H9 (cell line): ENCODE measurements at regions not wholly inside any gene's neighbourhood (a gene's known extent, or its start where the extent isn't known, plus 50 kb on each side); places are given as distances from the start of the nearest gene placed in this dataset.

Experiments
- DNase-seq: peaks from one replicate; pipeline ENCODE4 v3.0.0-alpha.2; 2017
- H2AFZ ChIP-seq: one replicate; pipeline ENCODE4 v1.6.1; 2013; ENCODE audit warnings: mild to moderate bottlenecking, low read length, control low read depth, moderate library complexity
- H2AK5ac ChIP-seq: 2 replicates; pipeline ENCODE4 v1.6.1; 2013; ENCODE audit warnings: low read length, control low read depth, mixed read lengths; ENCODE audit not compliant: insufficient read length
- H2BK120ac ChIP-seq: one replicate; pipeline ENCODE4 v1.6.1; 2013; ENCODE audit warnings: low read depth, mild to moderate bottlenecking, low read length, control low read depth, inconsistent platforms; ENCODE audit not compliant: poor library complexity, severe bottlenecking
- H2BK12ac ChIP-seq: 2 replicates; pipeline ENCODE4 v1.6.1; 2013; ENCODE audit warnings: low read length, control low read depth, mixed read lengths, low read depth; ENCODE audit not compliant: insufficient read length
- H2BK15ac ChIP-seq: 2 replicates; pipeline ENCODE4 v1.6.1; 2013; ENCODE audit warnings: low read depth, low read length, control low read depth
- H2BK20ac ChIP-seq: one replicate; pipeline ENCODE4 v1.6.1; 2013; ENCODE audit warnings: low read depth, mild to moderate bottlenecking, low read length, control low read depth, inconsistent platforms; ENCODE audit not compliant: poor library complexity, severe bottlenecking
- H2BK5ac ChIP-seq: 2 replicates; pipeline ENCODE4 v1.6.1; 2013; ENCODE audit warnings: low read length, control low read depth, mixed read lengths; ENCODE audit not compliant: insufficient read length
- H3K14ac ChIP-seq: 2 replicates; pipeline ENCODE4 v1.6.1; 2013; ENCODE audit warnings: low read length, control low read depth; ENCODE audit not compliant: insufficient read depth
- H3K18ac ChIP-seq: 2 replicates; pipeline ENCODE4 v1.6.1; 2013; ENCODE audit warnings: low read depth, mild to moderate bottlenecking, mixed read lengths, low read length, control low read depth; ENCODE audit not compliant: insufficient read length
- H3K23ac ChIP-seq: 2 replicates; pipeline ENCODE4 v1.6.1; 2013; ENCODE audit warnings: low read length, control low read depth, mixed read lengths, low read depth; ENCODE audit not compliant: insufficient read length
- H3K23me2 ChIP-seq: 2 replicates; pipeline ENCODE4 v1.6.1; 2013; ENCODE audit warnings: low read depth, mild to moderate bottlenecking, mixed read lengths, low read length, control low read depth; ENCODE audit not compliant: insufficient read length, poor library complexity, severe bottlenecking
- H3K27ac ChIP-seq: 2 replicates; pipeline ENCODE4 v1.5.1; 2013; ENCODE audit warnings: low read length, control low read depth, mixed read lengths, low read depth; ENCODE audit not compliant: insufficient read length
- H3K27me3 ChIP-seq: 2 replicates; pipeline ENCODE4 v1.6.1; 2013; ENCODE audit warnings: low read length, control low read depth, inconsistent platforms; ENCODE audit not compliant: insufficient read depth
- H3K4ac ChIP-seq: 2 replicates; pipeline ENCODE4 v1.6.1; 2013; ENCODE audit warnings: low read depth, mild to moderate bottlenecking, control low read depth, inconsistent platforms, low read length, moderate library complexity
- H3K4me1 ChIP-seq: 2 replicates; pipeline ENCODE4 v1.6.1; 2013; ENCODE audit warnings: low read length, control low read depth, inconsistent platforms; ENCODE audit not compliant: insufficient read depth
- H3K4me2 ChIP-seq: 2 replicates; pipeline ENCODE4 v1.6.1; 2013; ENCODE audit warnings: low read length, control low read depth, mixed read lengths; ENCODE audit not compliant: insufficient read length, insufficient read depth
- H3K56ac ChIP-seq: 2 replicates; pipeline ENCODE4 v1.6.1; 2013; ENCODE audit warnings: low read depth, mild to moderate bottlenecking, mixed read lengths, low read length, control low read depth; ENCODE audit not compliant: insufficient read length
- H3K79me1 ChIP-seq: 2 replicates; pipeline ENCODE4 v1.6.1; 2013; ENCODE audit warnings: low read depth, mild to moderate bottlenecking, moderate library complexity, low read length, control low read depth, inconsistent platforms; ENCODE audit not compliant: insufficient read depth, poor library complexity, severe bottlenecking
- H3K79me2 ChIP-seq: 2 replicates; pipeline ENCODE4 v1.6.1; 2013; ENCODE audit warnings: low read length, control low read depth, inconsistent platforms; ENCODE audit not compliant: insufficient read depth
- H3K9ac ChIP-seq: 2 replicates; pipeline ENCODE4 v1.6.1; 2013; ENCODE audit warnings: low read length, control low read depth, mixed read lengths; ENCODE audit not compliant: insufficient read length; ENCODE audit errors: extremely low read depth
- H3K9me3 ChIP-seq: one replicate; pipeline ENCODE4 v1.6.1; 2013; ENCODE audit warnings: low read depth, low read length, inconsistent platforms; ENCODE audit not compliant: control insufficient read depth
- H3T11ph ChIP-seq: one replicate; pipeline ENCODE4 v1.6.1; 2013; ENCODE audit warnings: mild to moderate bottlenecking, low read length, control low read depth, inconsistent platforms
- H4K20me1 ChIP-seq: one replicate; pipeline ENCODE4 v1.6.1; 2013; ENCODE audit not compliant: control insufficient read depth, insufficient read length, insufficient read depth
- H4K5ac ChIP-seq: 2 replicates; pipeline ENCODE4 v1.6.1; 2013; ENCODE audit warnings: low read depth, mild to moderate bottlenecking, mixed read lengths, low read length, control low read depth; ENCODE audit not compliant: insufficient read length
- H4K8ac ChIP-seq: replicated peaks from 2 replicates; pipeline ENCODE4 v1.6.1; 2013; ENCODE audit warnings: low read length, control low read depth, mixed read lengths, low read depth; ENCODE audit not compliant: insufficient read length
- H4K91ac ChIP-seq: 2 replicates; pipeline ENCODE4 v1.6.1; 2013; ENCODE audit warnings: low read depth, mild to moderate bottlenecking, moderate library complexity, mixed read lengths, low read length, control low read depth; ENCODE audit not compliant: insufficient read length
- H3K27ac Mint-ChIP-seq, 3 experiments: 2 replicates in 2 of 3; 3 replicates in 1 of 3; pipeline ENCODE4 v1.8.0; 2020 to 2021; ENCODE audit warnings: mixed read lengths in 3 of 3, mild to moderate bottlenecking in 1 of 3, moderate library complexity in 1 of 3
- H3K27me3 Mint-ChIP-seq: 2 replicates; pipeline ENCODE4 v1.8.0; 2021; ENCODE audit warnings: low read depth, mild to moderate bottlenecking, moderate library complexity, mixed read lengths
- H3K36me3 Mint-ChIP-seq, 3 experiments: 2 replicates in 2 of 3; 3 replicates in 1 of 3; pipeline ENCODE4 v1.8.0; 2020 to 2021; ENCODE audit warnings: low read depth in 3 of 3, mixed read lengths in 3 of 3; ENCODE audit not compliant: insufficient read depth in 1 of 3
- H3K4me1 Mint-ChIP-seq, 2 experiments: 2 replicates each; pipeline ENCODE4 v1.8.0; 2020; ENCODE audit warnings: mixed read lengths in 2 of 2
- H3K4me3 Mint-ChIP-seq, 2 experiments: 2 replicates in 1 of 2; 3 replicates in 1 of 2; pipeline ENCODE4 v1.8.0; 2020 to 2021; ENCODE audit warnings: mild to moderate bottlenecking in 2 of 2, mixed read lengths in 2 of 2, moderate library complexity in 1 of 2
- H3K9me3 Mint-ChIP-seq, 2 experiments: 2 replicates in 1 of 2; 3 replicates in 1 of 2; pipeline ENCODE4 v1.8.0; 2020; ENCODE audit warnings: mild to moderate bottlenecking in 2 of 2, mixed read lengths in 2 of 2, moderate library complexity in 1 of 2
- CTCF ChIP-seq: fragments of 200-600 bp; sonication (generic); conservative IDR thresholded peaks from 3 replicates; pipeline ENCODE4 v1.8.0; 2021; ENCODE audit warnings: antibody characterized with exemption, mild to moderate bottlenecking
- WGBS: extraction: QIAGEN DNeasy Blood & Tissue Kit; methylation state at CpG from one replicate; pipeline ENCODE4 v1.1.7; 2013; ENCODE audit warnings: missing lambda C conversion rate, low lambda C conversion rate, mixed read lengths; ENCODE audit not compliant: insufficient read length; ENCODE audit errors: extremely low coverage; 5-methylcytosine and 5-hydroxymethylcytosine counted together

- H2BK12ac ChIP-seq, result no peak overlapping the region
- no peak for TF ChIP-seq CTCF
- no peak overlapping the region for H4K8ac ChIP-seq
- no peak overlapping the region for H3K4me2 ChIP-seq
- no peaks in the 10 kb centered on the region for H3K4me1 ChIP-seq
- H3K56ac ChIP-seq, result no peak overlapping the region
- WGBS, result no CpG with 5 or more reads among the region's 2 CpGs
- no peak overlapping the region for H3K27ac ChIP-seq
- H3K9ac ChIP-seq, result no peak overlapping the region
- no peak overlapping the region for H3K23ac ChIP-seq
- H4K5ac ChIP-seq, result no peak overlapping the region
- H3K4ac ChIP-seq, result no peak overlapping the region
- H3K9me3 ChIP-seq, result no peaks in the 10 kb centered on the region
- H4K20me1 ChIP-seq, result no peaks in the 10 kb centered on the region
- no peak overlapping the region for H2BK120ac ChIP-seq
- no peaks in the 10 kb centered on the region for H3K23me2 ChIP-seq
- peaks cover 0 to 3% of the 10 kb centered on the region in 2 experiments; a peak in 1 of 4 replicates for H3K4me1 Mint-ChIP-seq
- no peak overlapping the region for H2BK5ac ChIP-seq
- no peak overlapping the region for H3K18ac ChIP-seq
- H3K14ac ChIP-seq, result no peak overlapping the region
- DNase-seq, result no peak
- H3K79me2 ChIP-seq, result no peaks in the 10 kb centered on the region
- H3K27me3 ChIP-seq, result no peaks in the 10 kb centered on the region
- H4K91ac ChIP-seq, result no peak overlapping the region
- H3K36me3 Mint-ChIP-seq, result no peaks in the 10 kb centered on the region; a peak in 1 of 7 replicates
- H2BK15ac ChIP-seq, result no peak overlapping the region
- no peak overlapping the region for H3K27ac Mint-ChIP-seq
- peaks cover 2% of the 10 kb centered on the region; the same call in 1 of the 2 replicates for H3K27me3 Mint-ChIP-seq
- no peak overlapping the region for H3K4me3 Mint-ChIP-seq
- H3K9me3 Mint-ChIP-seq, result no peaks in the 10 kb centered on the region; a peak in 1 of 5 replicates
- no peak overlapping the region for H2AK5ac ChIP-seq
- no peak overlapping the region for H2BK20ac ChIP-seq
- H2AFZ ChIP-seq, result no peak overlapping the region
- H3T11ph ChIP-seq, result no peak overlapping the region
- no peaks in the 10 kb centered on the region for H3K79me1 ChIP-seq
Observed at GRCh38 chr10:44067432-44067831, 317.5 kb downstream of the CXCL12 start.
